Endodermal cell (in vitro differentiated cells): ENCODE measurements at regions not wholly inside any gene's neighbourhood (a gene's known extent, or its start where the extent isn't known, plus 50 kb on each side); places are given as distances from the start of the nearest gene placed in this dataset.
"Not testable (repeated sequence)": the region's sequence is repeated elsewhere in the genome, so short reads cannot be mapped to it uniquely, and the experiment has no call there.

Experiments
- DNase-seq: peaks from one replicate; pipeline ENCODE4 v3.0.0-alpha.2; 2017
- H3K27ac ChIP-seq: 2 replicates; pipeline ENCODE4 v1.5.1; 2013; ENCODE audit warnings: mild to moderate bottlenecking, low read depth, low read length, moderate library complexity
- H3K27me3 ChIP-seq: 2 replicates; pipeline ENCODE4 v1.6.1; 2013; ENCODE audit warnings: mild to moderate bottlenecking, low read length, moderate library complexity; ENCODE audit not compliant: insufficient read depth, control insufficient read depth, poor library complexity, severe bottlenecking
- H3K36me3 ChIP-seq: 2 replicates; pipeline ENCODE4 v1.7.0; 2013; ENCODE audit warnings: mild to moderate bottlenecking, low read length, moderate library complexity; ENCODE audit not compliant: control insufficient read depth, insufficient read depth
- H3K4me1 ChIP-seq: one replicate; pipeline ENCODE4 v1.7.0; 2013; ENCODE audit warnings: low read length; ENCODE audit not compliant: control insufficient read depth, insufficient read depth
- H3K4me3 ChIP-seq: 2 replicates; pipeline ENCODE4 v1.5.1; 2013; ENCODE audit warnings: mild to moderate bottlenecking, low read length, moderate library complexity
- H3K9ac ChIP-seq: 2 replicates; pipeline ENCODE4 v1.6.1; 2013; ENCODE audit warnings: mild to moderate bottlenecking, low read length, moderate library complexity; ENCODE audit not compliant: poor library complexity, severe bottlenecking; ENCODE audit errors: extremely low read depth
- H3K9me3 ChIP-seq: 2 replicates; pipeline ENCODE4 v1.6.1; 2013; ENCODE audit warnings: mild to moderate bottlenecking, low read length, moderate library complexity; ENCODE audit not compliant: control insufficient read depth
- H3K27ac Mint-ChIP-seq: 2 replicates; pipeline ENCODE4 v1.8.0; 2020; ENCODE audit warnings: mixed read lengths
- H3K27me3 Mint-ChIP-seq: 2 replicates; pipeline ENCODE4 v1.8.0; 2021; ENCODE audit warnings: mild to moderate bottlenecking, mixed read lengths; ENCODE audit not compliant: insufficient read depth
- H3K36me3 Mint-ChIP-seq: 2 replicates; pipeline ENCODE4 v1.8.0; 2020; ENCODE audit warnings: low read depth, mixed read lengths
- H3K4me1 Mint-ChIP-seq: 2 replicates; pipeline ENCODE4 v1.8.0; 2020; ENCODE audit warnings: mixed read lengths
- H3K4me3 Mint-ChIP-seq: 2 replicates; pipeline ENCODE4 v1.8.0; 2020; ENCODE audit warnings: mild to moderate bottlenecking, moderate library complexity, mixed read lengths
- H3K9me3 Mint-ChIP-seq: 2 replicates; pipeline ENCODE4 v1.8.0; 2020; ENCODE audit warnings: mild to moderate bottlenecking, mixed read lengths
- CTCF ChIP-seq: fragments of 200-600 bp; sonication (generic); conservative IDR thresholded peaks from 2 replicates; pipeline ENCODE4 v1.5.0; 2021; ENCODE audit warnings: antibody characterized with exemption, mild to moderate bottlenecking
- WGBS, 2 experiments: methylation state at CpG; one replicate each; pipeline versions ENCODE4 v1.1.5 to v1.1.7; 2013; ENCODE audit warnings: missing lambda C conversion rate in 2 of 2, mixed read lengths in 1 of 2; ENCODE audit not compliant: insufficient coverage in 1 of 2, insufficient read length in 1 of 2; 5-methylcytosine and 5-hydroxymethylcytosine counted together

- H3K9ac ChIP-seq, H3K27ac Mint-ChIP-seq, H3K27me3 Mint-ChIP-seq, H3K36me3 Mint-ChIP-seq, H3K27ac ChIP-seq, H3K27me3 ChIP-seq, H3K4me1 Mint-ChIP-seq, H3K36me3 ChIP-seq, H3K4me1 ChIP-seq, H3K4me3 ChIP-seq, H3K4me3 Mint-ChIP-seq: not testable (repeated sequence)
- peaks cover 24% of the 10 kb centered on the region for H3K9me3 ChIP-seq
- DNase-seq = peak; percentile 51
- H3K9me3 Mint-ChIP-seq = peaks cover 61% of the 10 kb centered on the region
- TF ChIP-seq CTCF = peak; percentile 50
Observed at GRCh38 chr3:75527657-75528056, 136.5 kb upstream of the FRG2C start.

- peaks cover 28% of the 10 kb centered on the region for H3K9me3 ChIP-seq
- H3K9ac ChIP-seq, H3K36me3 ChIP-seq, H3K36me3 Mint-ChIP-seq, H3K27ac Mint-ChIP-seq, H3K27me3 Mint-ChIP-seq, H3K27ac ChIP-seq, H3K4me1 ChIP-seq, H3K4me3 Mint-ChIP-seq, H3K4me1 Mint-ChIP-seq, H3K27me3 ChIP-seq, H3K4me3 ChIP-seq: not testable (repeated sequence)
- DNase-seq = peak; percentile 88
- TF ChIP-seq CTCF = peak; percentile 79
- WGBS, 2 experiments = 55 to 100% methylated on average over 4 to 11 of the region's 11 CpGs
- peaks cover 41% of the 10 kb centered on the region for H3K9me3 Mint-ChIP-seq
Observed at GRCh38 chr3:75552095-75552494, 112.0 kb upstream of the FRG2C start.

GRCh38 chr3:75564427-75564826 lies 99.7 kb upstream of the FRG2C start:
- not testable (repeated sequence) for H3K36me3 ChIP-seq, DNase-seq, H3K36me3 Mint-ChIP-seq, H3K4me1 Mint-ChIP-seq, H3K4me3 Mint-ChIP-seq, H3K4me1 ChIP-seq, H3K27ac ChIP-seq, H3K9ac ChIP-seq, H3K27me3 ChIP-seq, H3K4me3 ChIP-seq, H3K9me3 ChIP-seq, H3K27ac Mint-ChIP-seq, H3K9me3 Mint-ChIP-seq
- peaks cover 28% of the 10 kb centered on the region for H3K27me3 Mint-ChIP-seq
- 67 to 94% methylated on average over 1 to 3 of the region's 3 CpGs for WGBS, 2 experiments

GRCh38 chr3:75572303-75572702 lies 91.8 kb upstream of the FRG2C start:
- WGBS, 2 experiments = 77% methylated on average over 7 of the region's 7 CpGs; no CpG with 5 or more reads in 1 of the 2 experiments
- H3K27ac Mint-ChIP-seq, H3K9ac ChIP-seq, H3K4me1 Mint-ChIP-seq, H3K4me1 ChIP-seq, H3K36me3 Mint-ChIP-seq, H3K4me3 ChIP-seq, H3K36me3 ChIP-seq, DNase-seq, H3K27ac ChIP-seq, H3K4me3 Mint-ChIP-seq, H3K27me3 ChIP-seq, H3K9me3 ChIP-seq, H3K9me3 Mint-ChIP-seq: not testable (repeated sequence)
- peaks cover 27% of the 10 kb centered on the region for H3K27me3 Mint-ChIP-seq

GRCh38 chr3:75579091-75579490 lies 85.0 kb upstream of the FRG2C start:
- Mint-ChIP-seq H3K4me3 (peak overlapping the region; percentile 58), H3K27me3 (peaks cover 72% of the 10 kb centered on the region), H3K4me1 (peaks cover 12% of the 10 kb centered on the region)
- H3K36me3 ChIP-seq, H3K27ac Mint-ChIP-seq, H3K4me1 ChIP-seq, H3K9me3 Mint-ChIP-seq, H3K9ac ChIP-seq, H3K9me3 ChIP-seq, DNase-seq, H3K36me3 Mint-ChIP-seq, H3K27ac ChIP-seq: not testable (repeated sequence)
- Histone ChIP-seq H3K27me3 (peaks cover 23% of the 10 kb centered on the region), H3K4me3 (peak overlapping the region; percentile 62)
- 64 to 100% methylated on average over 1 to 10 of the region's 10 CpGs for WGBS, 2 experiments

- Histone ChIP-seq H3K4me3 (peak overlapping the region; percentile 62), H3K27me3 (peaks cover 23% of the 10 kb centered on the region)
- not testable (repeated sequence) for H3K9me3 Mint-ChIP-seq, H3K4me1 ChIP-seq, H3K9me3 ChIP-seq, H3K9ac ChIP-seq, H3K27ac ChIP-seq, H3K36me3 Mint-ChIP-seq, H3K36me3 ChIP-seq, H3K27ac Mint-ChIP-seq
- peak; percentile 61 for DNase-seq
- Mint-ChIP-seq H3K4me3 (peak overlapping the region; percentile 58), H3K4me1 (peaks cover 12% of the 10 kb centered on the region), H3K27me3 (peaks cover 72% of the 10 kb centered on the region)
- WGBS, 2 experiments = 4% methylated on average over 20 of the region's 27 CpGs; no CpG with 5 or more reads in 1 of the 2 experiments
Observed at GRCh38 chr3:75579536-75579935, 84.6 kb upstream of the FRG2C start.
